ENCODE measurements at regions not wholly inside any gene's neighbourhood (a gene's known extent, or its start where the extent isn't known, plus 50 kb on each side); places are given as distances from the start of the nearest gene placed in this dataset.

DNA sequence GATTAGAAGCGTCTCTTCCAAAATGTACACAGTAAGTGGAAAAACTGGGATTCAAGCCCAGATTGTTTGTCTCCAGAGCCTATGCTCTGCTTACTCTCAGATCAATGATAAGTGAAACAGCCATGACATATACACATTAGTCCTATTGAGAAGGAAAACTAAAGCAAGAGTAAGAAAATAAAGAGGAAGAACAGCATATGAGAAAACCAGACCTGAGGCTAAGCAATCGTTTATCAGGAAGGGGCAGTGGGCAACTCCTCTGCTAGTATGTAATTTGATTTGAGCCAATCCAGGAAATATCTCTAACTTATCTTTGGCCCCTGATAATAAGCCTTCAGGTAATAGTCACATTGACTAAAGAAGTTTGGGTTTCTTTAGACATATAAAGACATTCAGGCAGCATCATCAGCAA lies 789.9 kb upstream of the C9orf72 start:
- H3K27me3 Mint-ChIP-seq: no peaks in the 10 kb centered on the region
- no peaks in the 10 kb centered on the region for H3K36me3 Mint-ChIP-seq
- H3K27ac Mint-ChIP-seq: no peak overlapping the region
- no peak for DNase-seq
- H3K9me3 Mint-ChIP-seq: peaks cover 0 to 10% (median 3%) of the 10 kb centered on the region in 11 donors
- no peak overlapping the region for H3K4me3 Mint-ChIP-seq
- ChIA-PET POLR2A (no interaction called here), CTCF (no interaction called here)
- Histone ChIP-seq H3K4me1 (ENCODE audit: control insufficient read depth in 2 of 2, insufficient read depth in 2 of 2, low read length in 2 of 2) (no peaks in the 10 kb centered on the region), H3K27ac (ENCODE audit: low read depth, low read length) (no peak overlapping the region), H3K9me3 (ENCODE audit: control insufficient read depth in 2 of 3, low read length in 3 of 3) (no peaks in the 10 kb centered on the region), H3K4me3 (ENCODE audit: low read length) (no peak overlapping the region), H3K27me3 (ENCODE audit: control insufficient read depth in 2 of 2, insufficient read depth in 2 of 2, low read length in 2 of 2) (no peaks in the 10 kb centered on the region), H3K36me3 (ENCODE audit: control insufficient read depth in 2 of 3, insufficient read depth in 3 of 3, low read length in 3 of 3) (no peaks in the 10 kb centered on the region)
- H3K4me1 Mint-ChIP-seq: no peaks in the 10 kb centered on the region
- no peak for ATAC-seq
- intact Hi-C loops (cut with micrococcal nuclease): no loop called here

DNA sequence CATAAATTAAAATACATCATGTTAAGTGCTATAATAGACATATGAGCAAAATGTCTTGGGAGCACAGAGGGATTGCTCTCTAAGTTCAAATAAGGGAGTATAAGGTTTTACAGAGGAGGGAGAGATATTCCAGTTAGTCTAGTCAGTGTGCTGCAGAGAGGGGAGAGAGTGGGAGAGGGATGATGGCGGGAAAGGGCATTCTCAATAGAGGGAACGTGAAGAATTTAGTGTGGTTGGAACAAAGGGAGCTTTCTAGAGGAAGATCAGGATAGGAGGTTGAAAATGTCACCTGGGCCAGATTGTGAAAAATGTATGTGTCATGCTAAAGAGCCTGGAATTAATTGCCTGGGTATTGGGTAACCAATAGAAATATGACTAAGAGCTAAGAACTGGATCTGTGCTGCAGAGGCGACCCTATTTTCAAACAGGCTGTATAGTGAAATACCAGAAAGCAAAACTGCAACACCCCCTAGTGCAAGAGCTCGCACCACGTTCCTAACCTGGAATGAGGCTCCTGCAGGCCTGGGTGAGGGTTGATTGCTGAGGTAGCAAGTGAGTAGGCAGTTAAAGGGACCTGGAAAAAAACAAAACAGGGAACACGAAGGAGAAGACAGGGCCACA lies 791.8 kb upstream of the C9orf72 start:
- no peak overlapping the region for H3K4me3 Mint-ChIP-seq
- CTCF ChIA-PET: no interaction called here

DNA sequence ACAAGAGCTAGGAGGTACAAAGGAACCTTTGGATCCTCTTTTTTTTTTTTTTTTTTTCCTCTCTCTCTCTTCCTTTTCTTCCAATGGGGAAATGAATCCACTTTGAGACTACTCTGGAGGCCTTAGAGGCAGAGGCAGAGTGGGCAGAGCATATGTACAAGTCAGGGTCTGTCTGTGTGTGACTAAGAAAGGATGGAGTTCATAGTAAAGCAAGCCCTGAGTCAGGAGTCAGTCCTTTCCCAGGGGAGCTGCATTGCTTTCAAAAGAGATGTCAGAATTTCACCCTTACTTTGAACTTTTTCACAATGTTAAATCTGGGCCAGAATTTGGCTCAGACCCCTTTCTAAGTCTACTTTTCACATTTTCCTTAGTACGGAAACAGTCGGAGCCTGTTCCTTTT lies 792.4 kb upstream of the C9orf72 start:
- ATAC-seq: no peak
- Histone ChIP-seq H3K27ac (ENCODE audit: low read depth, low read length) (no peak overlapping the region), H3K4me1 (ENCODE audit: control insufficient read depth in 2 of 2, insufficient read depth in 2 of 2, low read length in 2 of 2) (no peaks in the 10 kb centered on the region), H3K9me3 (ENCODE audit: control insufficient read depth in 2 of 3, low read length in 3 of 3) (no peaks in the 10 kb centered on the region), H3K27me3 (ENCODE audit: control insufficient read depth in 2 of 2, insufficient read depth in 2 of 2, low read length in 2 of 2) (no peaks in the 10 kb centered on the region), H3K36me3 (ENCODE audit: control insufficient read depth in 2 of 3, insufficient read depth in 3 of 3, low read length in 3 of 3) (no peaks in the 10 kb centered on the region), H3K4me3 (ENCODE audit: low read length) (no peak overlapping the region)
- intact Hi-C loops (cut with micrococcal nuclease): no loop called here
- Mint-ChIP-seq H3K36me3 (no peaks in the 10 kb centered on the region), H3K4me1 (no peaks in the 10 kb centered on the region), H3K27me3 (no peaks in the 10 kb centered on the region), H3K4me3 (no peak overlapping the region), H3K27ac (no peak overlapping the region), H3K9me3 (peaks cover 0 to 16% (median 4%) of the 10 kb centered on the region in 11 donors)
- POLR2A ChIA-PET: no interaction called here
- DNase-seq: no peak
- CTCF ChIA-PET: no interaction called here

More for the DNA sequence above, 791.8 kb upstream of the C9orf72 start:
- no peaks in the 10 kb centered on the region for H3K27me3 Mint-ChIP-seq
- Histone ChIP-seq H3K4me3 (ENCODE audit: low read length) (no peak overlapping the region), H3K27ac (ENCODE audit: low read depth, low read length) (no peak overlapping the region), H3K27me3 (ENCODE audit: control insufficient read depth in 2 of 2, insufficient read depth in 2 of 2, low read length in 2 of 2) (no peaks in the 10 kb centered on the region), H3K9me3 (ENCODE audit: control insufficient read depth in 2 of 3, low read length in 3 of 3) (no peaks in the 10 kb centered on the region), H3K4me1 (ENCODE audit: control insufficient read depth in 2 of 2, insufficient read depth in 2 of 2, low read length in 2 of 2) (no peaks in the 10 kb centered on the region), H3K36me3 (ENCODE audit: control insufficient read depth in 2 of 3, insufficient read depth in 3 of 3, low read length in 3 of 3) (no peaks in the 10 kb centered on the region)
- H3K9me3 Mint-ChIP-seq: peaks cover 0 to 16% (median 4%) of the 10 kb centered on the region in 11 donors
- no peak for ATAC-seq
- H3K36me3 Mint-ChIP-seq: no peaks in the 10 kb centered on the region
- no peaks in the 10 kb centered on the region for H3K4me1 Mint-ChIP-seq
- intact Hi-C loops (cut with micrococcal nuclease): no loop called here
- H3K27ac Mint-ChIP-seq: no peak overlapping the region
- POLR2A ChIA-PET: no interaction called here
- DNase-seq: no peak

DNA sequence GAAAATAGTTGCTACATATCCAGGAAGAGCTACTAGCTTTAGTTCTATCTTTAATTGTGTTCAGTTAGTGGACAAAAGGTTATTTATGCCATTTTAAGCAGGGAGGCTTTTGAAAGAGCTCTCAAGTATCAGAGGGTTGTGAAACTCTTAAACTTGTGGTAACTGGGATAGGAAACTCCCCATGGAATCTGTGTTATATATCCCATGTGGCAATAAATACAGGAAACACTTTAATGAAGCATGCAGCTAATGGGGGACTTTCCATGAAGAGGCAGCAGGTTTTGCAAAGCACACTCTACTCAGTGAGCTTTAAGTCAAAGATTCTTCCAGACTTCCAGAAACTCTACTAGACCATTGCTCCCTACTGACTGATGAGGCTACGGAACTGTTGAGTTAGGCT lies 805.0 kb upstream of the C9orf72 start:
- Mint-ChIP-seq H3K4me1 (no peaks in the 10 kb centered on the region), H3K36me3 (no peaks in the 10 kb centered on the region), H3K9me3 (peaks cover 0 to 20% (median 3%) of the 10 kb centered on the region in 11 donors), H3K4me3 (no peak overlapping the region), H3K27ac (no peak overlapping the region), H3K27me3 (no peaks in the 10 kb centered on the region)
- POLR2A ChIA-PET: no interaction called here
- CTCF ChIA-PET: no interaction called here
- no peak overlapping the region for H3K4me3 ChIP-seq (ENCODE audit: low read length)
- intact Hi-C loops (cut with micrococcal nuclease): no loop called here
- no peaks in the 10 kb centered on the region for H3K9me3 ChIP-seq (ENCODE audit: control insufficient read depth in 2 of 3, low read length in 3 of 3)
- DNase-seq: no peak
- no peaks in the 10 kb centered on the region for H3K27me3 ChIP-seq (ENCODE audit: control insufficient read depth in 2 of 2, insufficient read depth in 2 of 2, low read length in 2 of 2)
- no peak for ATAC-seq
- no peak overlapping the region for H3K27ac ChIP-seq (ENCODE audit: low read depth, low read length)
- no peaks in the 10 kb centered on the region for H3K4me1 ChIP-seq (ENCODE audit: control insufficient read depth in 2 of 2, insufficient read depth in 2 of 2, low read length in 2 of 2)
- H3K36me3 ChIP-seq (ENCODE audit: control insufficient read depth in 2 of 3, insufficient read depth in 3 of 3, low read length in 3 of 3): no peaks in the 10 kb centered on the region

DNA sequence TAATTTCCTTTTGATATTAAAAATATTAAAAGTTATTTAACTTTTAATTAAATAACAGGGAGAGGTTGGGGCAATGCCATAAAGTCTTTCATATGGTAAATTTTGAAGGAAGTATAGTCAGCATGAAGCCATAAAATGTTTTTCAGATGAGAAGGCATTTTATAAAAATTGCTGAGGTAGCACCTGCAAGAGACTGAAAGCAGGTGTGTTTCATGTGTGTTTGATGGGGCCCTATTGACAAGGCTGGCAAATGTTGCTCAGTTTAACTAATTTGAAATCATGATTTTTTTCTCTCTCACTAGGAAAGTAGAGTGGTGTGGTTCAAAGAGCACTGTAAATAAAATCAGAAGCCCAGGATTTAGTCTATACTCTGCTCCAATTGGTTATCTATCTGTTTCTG lies 805.8 kb upstream of the C9orf72 start:
- ATAC-seq (no peak), DNase-seq (no peak)
- H3K27ac ChIP-seq (ENCODE audit: low read depth, low read length): no peak overlapping the region
- H3K27me3 ChIP-seq (ENCODE audit: control insufficient read depth in 2 of 2, insufficient read depth in 2 of 2, low read length in 2 of 2): no peaks in the 10 kb centered on the region
- H3K36me3 ChIP-seq (ENCODE audit: control insufficient read depth in 2 of 3, insufficient read depth in 3 of 3, low read length in 3 of 3): no peaks in the 10 kb centered on the region
- intact Hi-C loops (cut with micrococcal nuclease): no loop called here
- CTCF ChIA-PET: no interaction called here
- no peaks in the 10 kb centered on the region for H3K4me1 ChIP-seq (ENCODE audit: control insufficient read depth in 2 of 2, insufficient read depth in 2 of 2, low read length in 2 of 2)
- no peak overlapping the region for H3K4me3 Mint-ChIP-seq
- H3K4me1 Mint-ChIP-seq: no peaks in the 10 kb centered on the region
- no peaks in the 10 kb centered on the region for H3K9me3 ChIP-seq (ENCODE audit: control insufficient read depth in 2 of 3, low read length in 3 of 3)
- H3K4me3 ChIP-seq (ENCODE audit: low read length): no peak overlapping the region
- POLR2A ChIA-PET: no interaction called here
- no peaks in the 10 kb centered on the region for H3K36me3 Mint-ChIP-seq
- no peaks in the 10 kb centered on the region for H3K27me3 Mint-ChIP-seq
- H3K9me3 Mint-ChIP-seq: peaks cover 0 to 20% (median 3%) of the 10 kb centered on the region in 11 donors
- no peak overlapping the region for H3K27ac Mint-ChIP-seq

DNA sequence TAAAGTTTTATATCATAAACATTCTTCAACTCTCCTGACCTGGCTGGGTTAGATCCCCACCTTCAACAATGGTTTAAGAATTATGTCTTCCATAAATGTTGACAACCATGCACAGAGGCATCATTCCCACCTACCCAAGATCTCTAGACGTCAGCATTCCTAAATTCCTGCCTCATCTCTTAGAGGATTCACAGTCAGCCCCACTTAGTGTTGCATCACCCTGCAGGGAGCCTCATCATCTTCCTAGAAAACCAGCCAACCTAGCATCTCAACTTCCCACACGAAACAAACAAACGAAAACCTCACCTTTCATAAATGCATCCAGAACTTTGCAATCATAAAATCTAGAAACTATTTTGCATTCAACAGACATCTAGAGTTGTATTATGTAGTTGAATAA lies 816.1 kb upstream of the C9orf72 start:
- ChIA-PET POLR2A (no interaction called here), CTCF (interaction anchor here (0.8 kb wide), 1 partner anchor 99 kb away, joined by 3 read pairs; no protein-coding TSS in a partner anchor)
- no peak for DNase-seq
- Mint-ChIP-seq H3K4me1 (no peaks in the 10 kb centered on the region), H3K9me3 (peaks cover 0 to 15% (median 6%) of the 10 kb centered on the region in 11 donors), H3K27ac (no peak overlapping the region), H3K4me3 (no peak overlapping the region), H3K36me3 (no peaks in the 10 kb centered on the region), H3K27me3 (no peaks in the 10 kb centered on the region)
- Histone ChIP-seq H3K4me1 (ENCODE audit: control insufficient read depth in 2 of 2, insufficient read depth in 2 of 2, low read length in 2 of 2) (no peaks in the 10 kb centered on the region), H3K9me3 (ENCODE audit: control insufficient read depth in 2 of 3, low read length in 3 of 3) (no peaks in the 10 kb centered on the region), H3K27me3 (ENCODE audit: control insufficient read depth in 2 of 2, insufficient read depth in 2 of 2, low read length in 2 of 2) (no peaks in the 10 kb centered on the region), H3K36me3 (ENCODE audit: control insufficient read depth in 2 of 3, insufficient read depth in 3 of 3, low read length in 3 of 3) (no peaks in the 10 kb centered on the region), H3K27ac (ENCODE audit: low read depth, low read length) (no peak overlapping the region), H3K4me3 (ENCODE audit: low read length) (no peak overlapping the region)
- no peak for ATAC-seq
- intact Hi-C loops (cut with micrococcal nuclease): no loop called here

DNA sequence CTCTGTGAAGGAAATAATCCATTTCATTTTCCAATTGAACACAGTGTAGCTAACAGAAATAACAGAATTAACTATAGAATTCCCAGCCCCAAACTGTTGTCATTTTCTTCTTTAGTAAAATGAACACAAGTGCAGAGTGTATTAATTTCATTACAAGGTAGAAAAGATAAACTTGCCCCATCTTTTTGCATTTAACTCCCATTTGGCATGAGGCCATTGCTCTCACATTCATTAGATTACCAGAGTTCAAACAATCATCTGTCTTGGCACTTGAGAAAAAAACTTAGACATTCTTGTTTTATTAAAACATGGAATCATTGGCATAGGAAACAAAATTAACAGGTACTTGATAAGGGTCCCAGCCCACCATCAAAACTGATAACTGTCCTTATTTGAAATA lies 821.5 kb upstream of the C9orf72 start:
- no peaks in the 10 kb centered on the region for H3K4me1 Mint-ChIP-seq
- ChIA-PET CTCF (no interaction called here), POLR2A (no interaction called here)
- intact Hi-C loops (cut with micrococcal nuclease): no loop called here
- H3K9me3 ChIP-seq (ENCODE audit: control insufficient read depth in 2 of 3, low read length in 3 of 3): no peaks in the 10 kb centered on the region
- H3K36me3 Mint-ChIP-seq: no peaks in the 10 kb centered on the region
- no peaks in the 10 kb centered on the region for H3K27me3 Mint-ChIP-seq
- H3K36me3 ChIP-seq (ENCODE audit: control insufficient read depth in 2 of 3, insufficient read depth in 3 of 3, low read length in 3 of 3): no peaks in the 10 kb centered on the region
- ATAC-seq (no peak), DNase-seq (no peak)
- no peak overlapping the region for H3K27ac Mint-ChIP-seq
- H3K27ac ChIP-seq (ENCODE audit: low read depth, low read length): no peak overlapping the region
- no peak overlapping the region for H3K4me3 ChIP-seq (ENCODE audit: low read length)
- H3K4me1 ChIP-seq (ENCODE audit: control insufficient read depth in 2 of 2, insufficient read depth in 2 of 2, low read length in 2 of 2): no peaks in the 10 kb centered on the region
- no peaks in the 10 kb centered on the region for H3K27me3 ChIP-seq (ENCODE audit: control insufficient read depth in 2 of 2, insufficient read depth in 2 of 2, low read length in 2 of 2)
- H3K4me3 Mint-ChIP-seq: no peak overlapping the region
- H3K9me3 Mint-ChIP-seq: peaks cover 0 to 7% (median 0%) of the 10 kb centered on the region in 11 donors
